ENCODE measurements at regions not wholly inside any gene's neighbourhood (a gene's known extent, or its start where the extent isn't known, plus 50 kb on each side); places are given as distances from the start of the nearest gene placed in this dataset.

DNA sequence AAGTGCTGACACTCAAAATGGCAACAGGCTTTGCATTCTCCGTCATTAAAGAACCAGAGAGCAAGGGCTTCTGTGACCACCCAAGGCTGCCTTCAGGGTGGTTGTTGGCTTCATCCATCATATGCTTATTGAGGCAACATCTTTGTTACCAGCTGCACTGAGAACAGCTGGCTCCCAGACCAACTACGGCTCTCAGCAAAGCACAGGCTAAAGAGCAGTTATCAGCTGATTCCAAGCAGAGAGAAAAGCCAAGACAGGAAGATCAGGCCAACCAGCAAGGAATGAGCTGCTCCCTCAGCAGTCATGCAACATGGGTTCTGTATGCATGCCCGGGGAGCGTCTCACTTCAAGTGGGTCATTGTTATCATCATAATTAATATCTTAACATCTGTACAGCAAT lies 358.9 kb downstream of the ACTL7B start:
- Histone ChIP-seq H3K36me3 (no peaks in the 10 kb centered on the region), H3K4me3 (no peak overlapping the region), H3K9me3 (peaks cover 0 to 10% (median 9%) of the 10 kb centered on the region in 3 donors), H3K4me1 (no peaks in the 10 kb centered on the region), H3K27me3 (no peaks in the 10 kb centered on the region), H3K27ac (no peak overlapping the region)
- TF ChIP-seq, protein P1, sequence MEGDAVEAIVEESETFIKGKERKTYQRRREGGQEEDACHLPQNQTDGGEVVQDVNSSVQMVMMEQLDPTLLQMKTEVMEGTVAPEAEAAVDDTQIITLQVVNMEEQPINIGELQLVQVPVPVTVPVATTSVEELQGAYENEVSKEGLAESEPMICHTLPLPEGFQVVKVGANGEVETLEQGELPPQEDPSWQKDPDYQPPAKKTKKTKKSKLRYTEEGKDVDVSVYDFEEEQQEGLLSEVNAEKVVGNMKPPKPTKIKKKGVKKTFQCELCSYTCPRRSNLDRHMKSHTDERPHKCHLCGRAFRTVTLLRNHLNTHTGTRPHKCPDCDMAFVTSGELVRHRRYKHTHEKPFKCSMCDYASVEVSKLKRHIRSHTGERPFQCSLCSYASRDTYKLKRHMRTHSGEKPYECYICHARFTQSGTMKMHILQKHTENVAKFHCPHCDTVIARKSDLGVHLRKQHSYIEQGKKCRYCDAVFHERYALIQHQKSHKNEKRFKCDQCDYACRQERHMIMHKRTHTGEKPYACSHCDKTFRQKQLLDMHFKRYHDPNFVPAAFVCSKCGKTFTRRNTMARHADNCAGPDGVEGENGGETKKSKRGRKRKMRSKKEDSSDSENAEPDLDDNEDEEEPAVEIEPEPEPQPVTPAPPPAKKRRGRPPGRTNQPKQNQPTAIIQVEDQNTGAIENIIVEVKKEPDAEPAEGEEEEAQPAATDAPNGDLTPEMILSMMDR (IDR thresholded peaks at IDR 0.05) = no peak
- DNase-seq = no peak
- intact Hi-C loops (cut with DNase I; ENCODE audit: low total_unique reads) = no loop called here

DNA sequence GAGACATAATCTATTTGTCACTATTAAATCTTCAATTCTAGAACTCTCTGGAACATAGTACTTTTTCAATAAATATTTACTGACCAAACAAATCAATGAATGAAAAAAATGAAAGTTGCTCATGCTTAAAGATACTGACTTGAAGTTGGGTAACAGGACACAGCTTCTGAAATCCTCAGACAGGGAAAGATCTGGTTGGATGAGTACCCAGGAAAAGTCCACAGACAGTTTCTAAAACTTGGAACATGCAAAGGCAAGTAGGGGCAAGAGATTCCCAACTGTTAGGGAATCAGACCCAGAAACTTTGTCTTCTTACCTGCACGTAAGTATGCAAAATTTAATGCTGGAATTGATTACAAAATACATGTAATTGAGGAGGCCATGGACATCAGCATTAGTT lies 366.2 kb downstream of the ACTL7B start:
- Histone ChIP-seq H3K27ac (no peak overlapping the region), H3K4me1 (no peaks in the 10 kb centered on the region), H3K36me3 (no peaks in the 10 kb centered on the region), H3K9me3 (peaks cover 0 to 4% (median 0%) of the 10 kb centered on the region in 3 donors), H3K27me3 (no peaks in the 10 kb centered on the region), H3K4me3 (no peak overlapping the region)
- no peak for DNase-seq
- intact Hi-C loops (cut with DNase I; ENCODE audit: low total_unique reads) = no loop called here
- TF ChIP-seq, protein P1 (IDR thresholded peaks at IDR 0.05) = no peak

DNA sequence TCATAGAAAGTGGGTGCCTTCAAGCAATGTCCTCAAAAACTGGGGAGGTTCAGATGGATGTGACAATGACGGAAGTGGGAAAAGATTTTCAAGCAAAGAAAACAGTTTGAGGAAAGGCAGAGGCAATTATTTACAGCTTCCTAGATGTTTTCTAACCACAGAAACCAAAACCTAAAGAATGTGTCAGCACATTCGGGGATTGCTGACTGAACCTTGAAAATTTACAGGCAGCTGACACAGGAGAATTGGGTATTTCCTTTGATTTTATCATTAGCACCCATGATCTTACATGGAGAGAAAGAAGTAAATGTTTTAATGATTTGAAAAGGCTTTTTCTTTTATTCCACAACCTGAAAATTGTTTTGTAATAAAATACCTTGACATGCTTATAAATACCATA lies 369.0 kb downstream of the ACTL7B start:
- no peaks in the 10 kb centered on the region for H3K36me3 ChIP-seq
- TF ChIP-seq, protein P1 (IDR thresholded peaks at IDR 0.05) = no peak
- DNase-seq = no peak
- intact Hi-C loops (cut with DNase I; ENCODE audit: low total_unique reads) = no loop called here
- H3K9me3 ChIP-seq = peaks cover 0 to 4% (median 0%) of the 10 kb centered on the region in 3 donors
- no peaks in the 10 kb centered on the region for H3K27me3 ChIP-seq
- no peak overlapping the region for H3K4me3 ChIP-seq
- H3K27ac ChIP-seq = no peak overlapping the region
- no peaks in the 10 kb centered on the region for H3K4me1 ChIP-seq

DNA sequence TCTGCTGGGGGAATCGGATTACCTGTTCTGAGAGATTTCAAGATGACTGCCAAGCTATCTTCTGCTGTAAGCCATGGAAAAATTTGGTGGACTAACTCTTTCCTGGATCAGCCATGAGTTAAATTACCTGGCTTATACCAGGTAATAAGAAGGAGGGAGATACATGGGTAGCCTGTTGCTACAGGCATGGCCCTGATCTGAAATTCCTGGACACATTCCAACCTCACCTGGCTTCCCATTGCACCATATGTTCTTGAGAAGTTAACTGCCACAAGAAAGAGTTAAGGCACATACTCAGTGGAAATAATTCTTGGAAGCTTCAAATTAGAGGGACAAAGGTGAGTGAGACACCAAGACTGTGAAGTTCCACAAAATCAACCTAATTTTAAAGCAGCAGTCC lies 371.3 kb downstream of the ACTL7B start:
- Histone ChIP-seq H3K4me3 (no peak overlapping the region), H3K27me3 (no peaks in the 10 kb centered on the region), H3K9me3 (peaks cover 0 to 4% (median 0%) of the 10 kb centered on the region in 3 donors), H3K36me3 (no peaks in the 10 kb centered on the region), H3K4me1 (peaks cover 0 to under 1% (median 0%) of the 10 kb centered on the region in 4 donors), H3K27ac (no peak overlapping the region)
- intact Hi-C loops (cut with DNase I; ENCODE audit: low total_unique reads) = no loop called here
- TF ChIP-seq, protein P1 (IDR thresholded peaks at IDR 0.05) = no peak
- no peak for DNase-seq

- H3K36me3 ChIP-seq = no peaks in the 10 kb centered on the region
- no peak for DNase-seq
- peaks cover 0 to 4% (median 0%) of the 10 kb centered on the region in 3 donors for H3K9me3 ChIP-seq
- H3K4me3 ChIP-seq = no peak overlapping the region
- intact Hi-C loops (cut with DNase I; ENCODE audit: low total_unique reads) = no loop called here
- no peak overlapping the region for H3K27ac ChIP-seq
- no peaks in the 10 kb centered on the region for H3K27me3 ChIP-seq
- TF ChIP-seq, protein P1 (IDR thresholded peaks at IDR 0.05) = no peak
- H3K4me1 ChIP-seq = peaks cover 0 to 9% (median under 1%) of the 10 kb centered on the region in 4 donors
Measured at GRCh38 chr9:108483676-108484075, 372.1 kb downstream of the ACTL7B start.
